ENCODE measurements at regions not wholly inside any gene's neighbourhood (a gene's known extent, or its start where the extent isn't known, plus 50 kb on each side); places are given as distances from the start of the nearest gene placed in this dataset.
"Not testable (repeated sequence)": the region's sequence is repeated elsewhere in the genome, so short reads cannot be mapped to it uniquely, and the experiment has no call there.

- DNase-seq, result no peak
These were observed 116.8 kb downstream of the OTOR start for GRCh38 chr20:16864963-16865362.

GRCh38 chr20:16865406-16865805 lies 117.2 kb downstream of the OTOR start:
- DNase-seq, result no peak

GRCh38 chr20:16873124-16873523 lies 125.0 kb downstream of the OTOR start:
- not testable (repeated sequence) for DNase-seq

- DNase-seq, result no peak
These were observed 128.9 kb downstream of the OTOR start for GRCh38 chr20:16877053-16877554.

- no peak for DNase-seq
These were observed 137.6 kb downstream of the OTOR start for GRCh38 chr20:16885746-16886145.

GRCh38 chr20:16898433-16898832 lies 150.3 kb downstream of the OTOR start:
- no peak for DNase-seq

- no peak for DNase-seq
These were observed 154.5 kb downstream of the OTOR start for GRCh38 chr20:16902662-16903061.

GRCh38 chr20:16904751-16905150 lies 156.6 kb downstream of the OTOR start:
- no peak for DNase-seq

- no peak for DNase-seq
These were observed 166.1 kb downstream of the OTOR start for GRCh38 chr20:16914277-16914676.

GRCh38 chr20:16916165-16916564 lies 168.0 kb downstream of the OTOR start:
- DNase-seq, result no peak

- DNase-seq, result no peak
These were observed 169.5 kb downstream of the OTOR start for GRCh38 chr20:16917636-16918035.

GRCh38 chr20:16918366-16918765 lies 170.2 kb downstream of the OTOR start:
- DNase-seq, result no peak

- no peak for DNase-seq
These were observed 171.7 kb downstream of the OTOR start for GRCh38 chr20:16919841-16920240.

- DNase-seq, result no peak
These were observed 174.7 kb downstream of the OTOR start for GRCh38 chr20:16922834-16923233.

GRCh38 chr20:16926626-16927430 lies 178.7 kb downstream of the OTOR start:
- peak; percentile 84 to 95 for DNase-seq

- DNase-seq, result no peak
These were observed 181.6 kb downstream of the OTOR start for GRCh38 chr20:16929756-16930155.

- DNase-seq, result no peak
These were observed 182.5 kb downstream of the OTOR start for GRCh38 chr20:16930656-16931055.

- no peak for DNase-seq
These were observed 190.9 kb downstream of the OTOR start for GRCh38 chr20:16939051-16939450.

GRCh38 chr20:16940701-16941100 lies 192.5 kb downstream of the OTOR start:
- DNase-seq, result no peak

- DNase-seq, result no peak
These were observed 193.9 kb downstream of the OTOR start for GRCh38 chr20:16942051-16942450.

- DNase-seq, result no peak
These were observed 194.6 kb downstream of the OTOR start for GRCh38 chr20:16942756-16943155.

GRCh38 chr20:16944745-16945144 lies 196.6 kb downstream of the OTOR start:
- no peak for DNase-seq

GRCh38 chr20:16945619-16946018 lies 197.5 kb downstream of the OTOR start:
- no peak for DNase-seq

- DNase-seq, result no peak
These were observed 197.9 kb downstream of the OTOR start for GRCh38 chr20:16946097-16946496.

GRCh38 chr20:16947479-16947878 lies 199.3 kb downstream of the OTOR start:
- no peak for DNase-seq
